ENCODE measurements at regions not wholly inside any gene's neighbourhood (a gene's known extent, or its start where the extent isn't known, plus 50 kb on each side); places are given as distances from the start of the nearest gene placed in this dataset.

- DNase-seq = no peak
Measured at GRCh38 chr22:19574247-19574646, 50.0 kb upstream of the CLDN5 start.

GRCh38 chr22:19576460-19577421, 52.5 kb upstream of the CLDN5 start:
- no peak for DNase-seq

- no peak for DNase-seq
Measured at GRCh38 chr22:19577422-19577966, 53.3 kb upstream of the CLDN5 start.

GRCh38 chr22:19578180-19579004, 54.2 kb upstream of the CLDN5 start:
- no peak for DNase-seq

- no peak for DNase-seq
Measured at GRCh38 chr22:19579115-19579811, 55.1 kb upstream of the CLDN5 start.

- no peak for DNase-seq
Measured at GRCh38 chr22:19579880-19580279, 55.7 kb upstream of the CLDN5 start.

- no peak for DNase-seq
Measured at GRCh38 chr22:19580291-19580890, 56.2 kb upstream of the CLDN5 start.

- DNase-seq = no peak
Measured at GRCh38 chr22:19582033-19582693, 58.0 kb upstream of the CLDN5 start.

- DNase-seq = no peak
Measured at GRCh38 chr22:19586922-19587684, 62.9 kb upstream of the CLDN5 start.

- DNase-seq = no peak
Measured at GRCh38 chr22:19590696-19591095, 66.5 kb upstream of the CLDN5 start.

- no peak for DNase-seq
Measured at GRCh38 chr22:19591568-19591967, 67.4 kb upstream of the CLDN5 start.

- DNase-seq = no peak
Measured at GRCh38 chr22:19592464-19592863, 68.3 kb upstream of the CLDN5 start.

GRCh38 chr22:19593991-19594569, 69.9 kb upstream of the CLDN5 start:
- DNase-seq = no peak

- DNase-seq = no peak
Measured at GRCh38 chr22:19595532-19595931, 71.3 kb upstream of the CLDN5 start.

- no peak for DNase-seq
Measured at GRCh38 chr22:19596680-19597398, 72.6 kb upstream of the CLDN5 start.

- DNase-seq = no peak
Measured at GRCh38 chr22:19597399-19597735, 73.2 kb upstream of the CLDN5 start.

GRCh38 chr22:19598054-19598855, 74.0 kb upstream of the CLDN5 start:
- DNase-seq = no peak

- no peak for DNase-seq
Measured at GRCh38 chr22:19599004-19599403, 74.8 kb upstream of the CLDN5 start.

- no peak for DNase-seq
Measured at GRCh38 chr22:19599626-19600243, 75.5 kb upstream of the CLDN5 start.
